Fibroblast of pulmonary artery (primary cell): ENCODE measurements at regions not wholly inside any gene's neighbourhood (a gene's known extent, or its start where the extent isn't known, plus 50 kb on each side); places are given as distances from the start of the nearest gene placed in this dataset.
A peak's percentile ranks its signal among the peaks of the same experiment; 100 is the strongest.
"Not testable (repeated sequence)": the region's sequence is repeated elsewhere in the genome, so short reads cannot be mapped to it uniquely, and the experiment has no call there.

Experiments
- DNase-seq: peaks from one replicate; pipeline ENCODE4 v3.0.0-alpha.2; 2010; ENCODE audit warnings: low read depth
- H3K4me3 ChIP-seq: replicated peaks from 2 replicates; pipeline ENCODE4 v1.5.1; 2011; ENCODE audit warnings: low read depth, mild to moderate bottlenecking, control low read depth, low read length, moderate library complexity
- CTCF ChIP-seq: IDR thresholded peaks from 2 replicates; pipeline ENCODE4 v1.5.1; 2011; ENCODE audit warnings: mild to moderate bottlenecking, control low read depth, low read length, inconsistent platforms; ENCODE audit errors: missing control alignments

DNA sequence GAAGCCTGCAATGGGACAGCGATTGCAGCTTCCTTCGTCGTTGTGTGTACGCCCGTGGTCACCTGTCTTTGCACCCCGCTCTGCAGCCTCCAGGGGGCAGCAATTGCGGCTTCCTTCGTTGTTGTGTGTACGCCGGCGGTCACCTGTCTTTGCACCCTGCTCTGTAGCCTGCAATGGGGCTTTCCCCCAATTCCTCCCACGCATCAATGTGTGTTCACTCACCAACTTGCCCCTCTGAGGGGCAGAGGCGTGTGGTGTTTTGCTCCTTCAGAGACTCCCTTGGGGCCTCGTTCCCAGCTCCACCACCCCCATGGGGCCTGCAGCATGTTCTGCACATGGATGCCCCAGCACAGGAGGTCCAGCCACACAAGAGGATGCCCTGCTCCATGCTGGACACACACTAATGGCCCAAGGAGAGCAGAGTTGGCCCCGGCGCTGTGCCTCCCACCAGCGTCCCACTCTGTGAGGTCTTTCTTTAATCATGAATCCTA, 197.1 kb downstream of the LAT start:
- H3K4me3 ChIP-seq, DNase-seq: not testable (repeated sequence)
- TF ChIP-seq CTCF, result peak; percentile 2

- not testable (repeated sequence) for DNase-seq, H3K4me3 ChIP-seq
Measured at GRCh38 chr16:29181254-29181780, 196.5 kb downstream of the LAT start.

GRCh38 chr16:29180206-29180600, 195.4 kb downstream of the LAT start:
- not testable (repeated sequence) for DNase-seq, H3K4me3 ChIP-seq

DNA sequence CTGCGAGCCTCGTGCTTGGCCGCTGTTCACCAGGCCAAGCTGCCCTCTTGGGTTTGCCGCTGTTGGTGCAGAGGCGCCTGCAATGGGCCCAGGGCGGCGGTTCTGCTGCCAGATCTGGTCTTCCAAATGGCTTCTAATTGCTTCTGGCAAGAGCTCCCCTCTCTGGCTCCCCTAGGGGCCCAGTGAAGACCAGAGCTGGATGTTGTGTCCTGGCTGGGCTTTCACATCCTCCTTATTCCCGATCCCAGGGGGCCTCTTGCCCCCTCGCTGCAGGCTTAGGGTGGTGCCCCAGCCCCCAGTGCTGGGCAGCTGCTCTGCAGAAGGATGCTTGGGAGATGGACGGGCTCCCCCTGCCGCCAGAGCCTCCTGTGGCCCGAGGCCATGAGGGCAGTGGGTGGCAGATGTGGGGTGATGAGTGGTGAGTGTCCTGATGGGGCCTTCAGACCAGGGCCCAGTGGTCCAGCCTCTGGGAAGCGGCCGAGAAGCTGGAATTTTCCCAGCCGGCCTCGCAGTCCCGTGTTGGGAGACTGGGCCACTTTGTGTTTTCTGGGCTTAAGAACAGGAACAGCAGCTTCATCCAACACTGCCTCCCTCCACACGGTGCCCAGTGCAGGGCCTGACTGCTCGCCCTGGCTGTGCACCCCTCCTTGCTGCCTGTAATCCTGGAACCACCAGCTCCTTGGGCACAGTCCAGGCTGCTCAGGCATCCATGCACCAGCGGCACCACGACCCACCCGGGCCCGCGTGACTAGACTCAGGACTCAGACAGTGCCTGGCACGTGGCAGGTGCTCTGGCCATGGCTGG, 194.8 kb downstream of the LAT start:
- not testable (repeated sequence) for H3K4me3 ChIP-seq
- peak; percentile 28 for TF ChIP-seq CTCF
- DNase-seq, result peak; percentile 55

- H3K4me3 ChIP-seq, result not testable (repeated sequence)
- peak; percentile 98 for DNase-seq
Measured at GRCh38 chr16:29177888-29178726, 193.3 kb downstream of the LAT start.

DNA sequence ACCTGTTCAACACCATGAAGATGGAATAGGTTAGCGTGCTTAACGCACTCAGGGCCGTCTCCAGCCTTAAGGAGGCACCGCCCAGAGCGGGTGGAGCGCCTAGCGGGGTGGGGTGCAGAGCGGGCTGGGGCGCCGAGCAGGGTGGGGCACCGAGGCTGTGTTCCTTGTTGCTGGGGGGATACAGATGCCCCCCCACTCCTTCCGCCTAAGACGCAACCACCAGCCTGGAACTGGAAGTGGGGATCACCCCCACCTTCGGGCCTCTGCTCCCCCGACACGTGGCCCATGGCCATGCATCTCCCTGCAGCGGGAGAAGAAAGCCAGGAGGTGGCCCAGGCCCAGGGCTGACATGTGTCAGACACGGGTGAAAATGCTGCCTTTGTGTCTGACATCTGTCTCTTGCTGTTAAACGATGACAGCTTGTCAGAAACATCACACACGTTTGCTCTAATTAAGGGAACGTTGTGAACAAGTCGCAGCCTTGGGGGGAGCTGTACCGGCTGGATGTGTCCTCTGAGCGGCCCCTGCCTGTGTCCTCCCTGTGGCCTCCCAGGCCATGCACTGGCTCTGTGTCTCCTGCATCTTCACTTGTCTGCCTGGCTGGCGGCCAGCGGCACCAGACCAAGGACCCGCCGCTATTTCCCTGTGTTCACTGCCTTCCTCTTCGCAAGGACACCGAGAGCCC, 192.5 kb downstream of the LAT start:
- not testable (repeated sequence) for DNase-seq, H3K4me3 ChIP-seq

- not testable (repeated sequence) for DNase-seq, H3K4me3 ChIP-seq
Measured at GRCh38 chr16:29176822-29177202, 192.0 kb downstream of the LAT start.

DNA sequence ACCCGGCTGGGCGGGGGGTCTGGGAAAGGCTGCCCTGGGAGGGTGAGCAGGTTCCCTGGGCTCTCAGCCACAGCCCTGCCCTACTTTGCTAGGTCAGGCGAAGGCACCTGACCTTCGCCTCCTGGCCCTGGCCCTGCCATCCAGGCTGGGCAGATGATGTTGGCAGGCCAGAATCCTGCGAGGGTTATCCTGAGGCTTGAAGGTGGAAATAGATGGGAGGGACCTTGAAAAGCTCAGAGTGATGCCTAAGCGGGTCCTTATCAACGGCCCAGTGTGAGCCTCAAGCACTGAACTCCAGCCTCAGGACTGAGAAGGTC, 191.3 kb downstream of the LAT start:
- DNase-seq, result not testable (repeated sequence)

GRCh38 chr16:29175411-29176153, 190.7 kb downstream of the LAT start:
- DNase-seq, H3K4me3 ChIP-seq: not testable (repeated sequence)

More for the DNA sequence above, 191.3 kb downstream of the LAT start:
- H3K4me3 ChIP-seq, result not testable (repeated sequence)

DNA sequence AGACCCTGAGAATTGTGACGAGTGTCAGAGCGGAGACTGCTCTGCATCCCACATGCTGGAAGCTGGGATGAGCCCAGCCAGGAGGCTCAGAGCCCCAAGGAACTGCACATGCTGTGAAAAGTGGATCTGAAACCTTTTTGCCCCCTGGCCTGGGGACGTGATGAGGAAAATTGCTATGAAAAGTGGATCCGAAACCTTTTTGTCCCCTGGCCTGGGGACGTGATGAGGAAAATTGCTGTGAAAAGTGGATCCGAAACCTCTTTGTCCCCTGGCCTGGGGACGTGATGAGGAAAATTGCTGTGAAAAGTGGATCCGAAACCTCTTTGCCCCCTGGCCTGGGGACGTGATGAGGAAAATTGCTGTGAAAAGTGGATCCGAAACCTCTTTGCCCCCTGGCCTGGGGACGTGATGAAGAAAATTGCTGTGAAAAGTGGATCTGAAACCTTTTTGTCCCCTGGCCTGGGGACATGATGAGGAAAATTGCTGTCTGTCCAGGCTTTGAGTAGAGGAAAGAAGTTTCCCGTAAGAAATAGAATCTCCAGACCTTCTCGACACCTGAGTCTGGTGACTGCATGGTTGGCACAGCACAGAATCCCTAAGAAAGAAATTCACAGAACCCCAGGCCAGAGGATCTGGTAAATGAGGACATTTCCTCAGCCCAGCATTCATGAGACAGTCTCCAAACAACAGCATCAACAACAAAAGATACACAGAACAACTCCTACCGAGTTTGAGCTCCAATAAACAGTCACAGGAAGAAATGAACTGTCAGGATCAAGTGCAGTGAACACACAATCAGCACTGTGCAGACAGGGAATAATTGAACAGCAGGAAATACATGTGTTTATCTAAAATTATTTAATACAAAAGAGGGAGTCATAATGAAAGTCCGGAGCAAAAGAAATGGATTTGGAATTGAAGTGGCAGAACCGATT, 188.8 kb downstream of the LAT start:
- DNase-seq, H3K4me3 ChIP-seq: not testable (repeated sequence)

- not testable (repeated sequence) for DNase-seq, H3K4me3 ChIP-seq
Measured at GRCh38 chr16:29172098-29172724, 187.4 kb downstream of the LAT start.

DNA sequence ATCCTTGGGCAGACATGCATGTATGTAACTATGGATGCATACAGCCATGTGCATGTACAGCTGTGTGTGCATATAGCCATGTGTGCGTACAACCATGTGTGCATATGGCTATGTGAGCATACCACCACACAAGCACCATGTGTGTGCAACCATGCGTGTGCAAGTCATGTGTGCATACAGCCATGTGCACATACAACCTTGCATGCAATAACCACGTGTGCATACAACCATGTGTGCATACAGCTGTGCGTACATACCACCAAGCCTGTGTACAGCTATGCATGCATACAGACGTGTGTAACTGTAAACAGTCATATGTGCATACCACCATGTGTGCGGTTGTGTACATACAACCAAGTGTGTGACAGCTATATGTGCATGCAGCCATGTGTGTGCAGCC, 186.4 kb downstream of the LAT start:
- DNase-seq, H3K4me3 ChIP-seq: not testable (repeated sequence)

GRCh38 chr16:29170393-29171119, 185.7 kb downstream of the LAT start:
- DNase-seq, H3K4me3 ChIP-seq: not testable (repeated sequence)
